ENCODE measurements at regions not wholly inside any gene's neighbourhood (a gene's known extent, or its start where the extent isn't known, plus 50 kb on each side); places are given as distances from the start of the nearest gene placed in this dataset.

DNA sequence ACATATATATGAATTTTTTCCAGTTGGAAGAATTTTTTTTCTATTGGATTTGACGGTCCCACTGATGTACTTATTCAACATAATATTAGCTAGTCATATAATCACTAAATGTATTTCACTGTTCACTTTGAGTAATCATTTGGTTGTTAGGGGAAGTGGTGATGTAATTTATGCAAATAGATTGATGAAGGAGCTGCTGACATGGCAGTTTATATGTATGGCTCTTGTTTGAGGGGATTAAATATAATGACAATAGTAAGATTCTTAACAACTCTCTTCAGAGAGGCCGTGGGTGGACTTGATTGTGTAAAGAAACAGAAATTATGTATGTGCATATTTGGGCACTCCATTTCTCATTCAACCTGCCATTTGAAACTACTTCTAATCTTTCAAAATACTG is 653.6 kb upstream of the ADGRL4 start:
- Histone ChIP-seq H3K27me3 (ENCODE audit: control insufficient read depth, insufficient read depth, low read length, poor library complexity, severe bottlenecking) (no peaks in the 10 kb centered on the region), H3K4me3 (ENCODE audit: low read length) (no peak overlapping the region), H3K36me3 (ENCODE audit: control insufficient read depth, insufficient read depth, low read length) (no peaks in the 10 kb centered on the region), H3K9me3 (ENCODE audit: control insufficient read depth, low read length) (no peaks in the 10 kb centered on the region), H3K27ac (ENCODE audit: low read depth, low read length) (no peak overlapping the region), H3K4me1 (ENCODE audit: control insufficient read depth, insufficient read depth, low read length) (peaks cover 5% of the 10 kb centered on the region), H3K9ac (ENCODE audit: extremely low read depth, low read length, poor library complexity, severe bottlenecking) (no peak overlapping the region)
- no CpG with 5 or more reads among the region's 2 CpGs for WGBS, 2 experiments (ENCODE audit: insufficient coverage in 1 of 2, insufficient read length in 1 of 2)
- Mint-ChIP-seq H3K36me3 (ENCODE audit: low read depth) (peaks cover 1% of the 10 kb centered on the region), H3K27ac (no peak overlapping the region), H3K27me3 (ENCODE audit: insufficient read depth) (no peaks in the 10 kb centered on the region), H3K4me1 (peaks cover 31% of the 10 kb centered on the region), H3K9me3 (peaks cover 1% of the 10 kb centered on the region), H3K4me3 (no peak overlapping the region)
- no peak for DNase-seq
- TF ChIP-seq, protein P1, sequence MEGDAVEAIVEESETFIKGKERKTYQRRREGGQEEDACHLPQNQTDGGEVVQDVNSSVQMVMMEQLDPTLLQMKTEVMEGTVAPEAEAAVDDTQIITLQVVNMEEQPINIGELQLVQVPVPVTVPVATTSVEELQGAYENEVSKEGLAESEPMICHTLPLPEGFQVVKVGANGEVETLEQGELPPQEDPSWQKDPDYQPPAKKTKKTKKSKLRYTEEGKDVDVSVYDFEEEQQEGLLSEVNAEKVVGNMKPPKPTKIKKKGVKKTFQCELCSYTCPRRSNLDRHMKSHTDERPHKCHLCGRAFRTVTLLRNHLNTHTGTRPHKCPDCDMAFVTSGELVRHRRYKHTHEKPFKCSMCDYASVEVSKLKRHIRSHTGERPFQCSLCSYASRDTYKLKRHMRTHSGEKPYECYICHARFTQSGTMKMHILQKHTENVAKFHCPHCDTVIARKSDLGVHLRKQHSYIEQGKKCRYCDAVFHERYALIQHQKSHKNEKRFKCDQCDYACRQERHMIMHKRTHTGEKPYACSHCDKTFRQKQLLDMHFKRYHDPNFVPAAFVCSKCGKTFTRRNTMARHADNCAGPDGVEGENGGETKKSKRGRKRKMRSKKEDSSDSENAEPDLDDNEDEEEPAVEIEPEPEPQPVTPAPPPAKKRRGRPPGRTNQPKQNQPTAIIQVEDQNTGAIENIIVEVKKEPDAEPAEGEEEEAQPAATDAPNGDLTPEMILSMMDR (conservative IDR thresholded peaks at IDR 0.05): no peak

DNA sequence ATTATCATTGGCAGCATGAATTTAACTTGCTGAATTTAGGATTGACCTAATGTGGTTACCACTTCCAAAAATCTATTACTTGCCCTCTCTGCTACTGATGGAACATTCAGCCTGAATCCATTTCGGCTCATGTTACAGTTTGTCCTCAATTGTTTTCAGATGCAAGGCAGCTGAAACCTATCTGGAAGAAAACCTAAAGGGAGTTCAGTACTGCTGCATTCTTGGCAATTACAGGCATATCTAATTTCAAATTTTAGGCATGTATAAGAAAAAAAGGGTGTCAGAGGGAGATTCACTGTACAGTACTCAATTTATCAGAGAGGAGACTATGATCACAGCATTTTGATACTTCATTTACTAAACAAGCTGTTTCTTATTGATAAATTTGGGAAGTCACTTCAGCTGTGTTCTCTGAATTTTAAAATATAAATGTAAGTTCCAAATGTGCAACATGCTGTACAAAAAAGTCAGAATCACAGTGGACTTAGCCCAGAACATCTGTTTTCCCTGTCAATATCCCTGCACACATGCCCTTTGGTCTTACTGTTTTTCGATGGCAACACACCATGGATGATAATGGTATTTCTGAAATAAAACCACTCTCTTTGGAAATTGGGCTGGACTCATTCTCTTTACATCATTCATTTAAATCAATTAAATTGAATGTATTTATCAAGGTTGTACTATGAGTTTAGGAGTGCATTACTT is 651.6 kb upstream of the ADGRL4 start:
- Histone ChIP-seq H3K4me1 (ENCODE audit: control insufficient read depth, insufficient read depth, low read length) (peaks cover 5% of the 10 kb centered on the region), H3K27ac (ENCODE audit: low read depth, low read length) (no peak overlapping the region), H3K36me3 (ENCODE audit: control insufficient read depth, insufficient read depth, low read length) (no peaks in the 10 kb centered on the region), H3K9ac (ENCODE audit: extremely low read depth, low read length, poor library complexity, severe bottlenecking) (no peak overlapping the region), H3K27me3 (ENCODE audit: control insufficient read depth, insufficient read depth, low read length, poor library complexity, severe bottlenecking) (no peaks in the 10 kb centered on the region), H3K9me3 (ENCODE audit: control insufficient read depth, low read length) (no peaks in the 10 kb centered on the region), H3K4me3 (ENCODE audit: low read length) (no peak overlapping the region)
- TF ChIP-seq, protein P1 (conservative IDR thresholded peaks at IDR 0.05): no peak
- no peaks in the 10 kb centered on the region for H3K36me3 Mint-ChIP-seq (ENCODE audit: low read depth)
- no peak overlapping the region for H3K4me3 Mint-ChIP-seq
- peaks cover 18% of the 10 kb centered on the region for H3K4me1 Mint-ChIP-seq
- no peaks in the 10 kb centered on the region for H3K9me3 Mint-ChIP-seq
- no peak for DNase-seq
- no peak overlapping the region for H3K27ac Mint-ChIP-seq
- no peaks in the 10 kb centered on the region for H3K27me3 Mint-ChIP-seq (ENCODE audit: insufficient read depth)
- 70 to 71% methylated on average over 1 to 2 of the region's 2 CpGs for WGBS, 2 experiments (ENCODE audit: insufficient coverage in 1 of 2, insufficient read length in 1 of 2)

DNA sequence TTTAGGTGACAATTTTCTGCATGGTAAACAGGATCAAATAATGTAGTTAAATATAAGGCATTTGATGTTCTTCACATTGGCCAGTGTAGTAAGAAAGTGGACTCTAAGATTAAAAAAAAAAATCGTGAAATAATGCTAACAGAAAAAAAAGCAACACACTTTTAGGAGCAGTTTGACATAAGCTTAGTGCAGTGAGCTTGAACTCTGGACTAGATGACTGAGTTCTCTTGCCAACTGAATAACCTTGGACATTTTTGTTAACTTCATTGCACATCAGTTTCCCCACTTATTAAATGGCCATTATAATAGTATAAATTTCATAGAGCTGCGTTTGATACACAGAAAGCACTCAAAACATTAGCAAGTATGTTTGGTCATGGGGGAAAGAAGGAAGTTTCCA is 649.3 kb upstream of the ADGRL4 start:
- Mint-ChIP-seq H3K9me3 (no peaks in the 10 kb centered on the region), H3K36me3 (ENCODE audit: low read depth) (no peaks in the 10 kb centered on the region), H3K27me3 (ENCODE audit: insufficient read depth) (no peaks in the 10 kb centered on the region), H3K4me1 (peaks cover 28% of the 10 kb centered on the region), H3K4me3 (no peak overlapping the region), H3K27ac (no peak overlapping the region)
- peaks cover 5% of the 10 kb centered on the region for H3K4me1 ChIP-seq (ENCODE audit: control insufficient read depth, insufficient read depth, low read length)
- no peak overlapping the region for H3K27ac ChIP-seq (ENCODE audit: low read depth, low read length)
- TF ChIP-seq, protein P1 (conservative IDR thresholded peaks at IDR 0.05): no peak
- DNase-seq: no peak
- no peak overlapping the region for H3K9ac ChIP-seq (ENCODE audit: extremely low read depth, low read length, poor library complexity, severe bottlenecking)
- H3K4me3 ChIP-seq (ENCODE audit: low read length): no peak overlapping the region
- WGBS, 2 experiments (ENCODE audit: insufficient coverage in 1 of 2, insufficient read length in 1 of 2): 70 to 89% methylated on average over 1 to 2 of the region's 2 CpGs
- H3K27me3 ChIP-seq (ENCODE audit: control insufficient read depth, insufficient read depth, low read length, poor library complexity, severe bottlenecking): no peaks in the 10 kb centered on the region
- H3K9me3 ChIP-seq (ENCODE audit: control insufficient read depth, low read length): no peaks in the 10 kb centered on the region
- H3K36me3 ChIP-seq (ENCODE audit: control insufficient read depth, insufficient read depth, low read length): no peaks in the 10 kb centered on the region

Measured in endodermal cell (in vitro differentiated cells).